DLD1 (cell line): ENCODE measurements at regions not wholly inside any gene's neighbourhood (a gene's known extent, or its start where the extent isn't known, plus 50 kb on each side); places are given as distances from the start of the nearest gene placed in this dataset.

Source experiments
- in situ Hi-C: cut with HindIII; loops from 2 replicates; pipeline ENCODE4 v1.10.0; 2017; ENCODE audit warnings: low sequenced_read_pairs

- in situ Hi-C loops, result no loop called here
Observed at GRCh38 chr13:74084375-74084935, 49.7 kb downstream of the KLF12 start.

GRCh38 chr13:74082741-74083160 lies 51.5 kb downstream of the KLF12 start:
- in situ Hi-C loops, result no loop called here

- in situ Hi-C loops, result no loop called here
Observed at GRCh38 chr13:74080762-74081161, 53.4 kb downstream of the KLF12 start.

GRCh38 chr13:74077792-74078191 lies 56.4 kb downstream of the KLF12 start:
- in situ Hi-C loops, result no loop called here

DNA sequence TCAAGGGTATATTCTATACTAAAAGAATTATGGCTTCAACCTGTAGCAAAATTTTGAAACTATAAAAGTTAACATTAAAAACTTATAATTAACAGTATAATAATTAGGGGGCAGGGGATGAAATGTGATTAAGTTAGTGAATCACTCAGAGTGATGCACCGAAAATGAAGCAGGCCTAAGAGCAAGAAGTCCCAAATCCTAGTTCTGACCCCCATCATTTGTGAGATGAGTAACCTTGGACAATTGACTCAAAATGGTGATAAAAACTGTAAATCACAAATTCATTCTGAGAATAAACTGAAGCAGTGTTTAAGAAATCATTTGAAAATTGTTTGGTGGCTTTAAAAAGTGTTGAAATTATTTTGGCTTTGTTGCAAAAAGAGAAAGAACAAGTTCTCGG lies 56.8 kb downstream of the KLF12 start:
- in situ Hi-C loops, result no loop called here

DNA sequence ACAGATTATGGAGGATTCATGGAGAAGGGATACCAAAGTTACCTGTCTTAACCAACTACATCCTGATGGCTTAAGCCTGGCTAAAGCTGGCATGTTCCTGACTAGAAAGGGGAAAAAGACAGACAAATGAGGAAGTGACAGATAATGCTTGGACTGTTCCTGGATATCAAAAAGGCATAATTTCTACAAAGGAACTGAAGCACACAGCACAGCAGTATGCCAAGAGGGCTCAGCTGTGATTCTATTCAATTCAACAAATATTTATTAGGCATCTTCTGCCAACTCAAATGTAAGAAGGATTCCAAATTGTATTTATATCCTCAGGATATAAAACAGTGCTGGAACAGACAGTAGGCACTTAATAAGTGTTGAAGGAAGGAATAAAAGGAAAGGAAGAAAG lies 59.5 kb downstream of the KLF12 start:
- in situ Hi-C loops, result no loop called here

DNA sequence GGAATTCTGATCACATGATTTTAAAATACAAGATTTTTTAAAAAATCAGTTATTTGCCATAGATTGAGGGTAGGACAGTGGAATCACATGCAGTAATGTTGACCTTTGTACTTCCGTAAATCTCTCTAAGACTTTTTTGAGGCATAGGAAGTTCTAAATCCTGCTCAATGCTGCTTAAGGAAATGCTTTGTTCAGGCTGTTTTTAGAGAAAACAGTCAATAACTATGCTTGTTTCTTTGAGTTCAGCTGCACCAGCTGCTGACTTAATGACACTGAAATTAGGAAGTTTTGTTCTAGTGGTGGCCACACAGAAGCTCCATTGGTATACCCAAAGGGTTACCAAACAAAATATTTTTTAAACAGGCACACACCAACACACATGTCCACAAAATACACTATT lies 60.9 kb downstream of the KLF12 start:
- in situ Hi-C loops, result no loop called here

- in situ Hi-C loops, result no loop called here
Observed at GRCh38 chr13:74070513-74070912, 63.7 kb downstream of the KLF12 start.

DNA sequence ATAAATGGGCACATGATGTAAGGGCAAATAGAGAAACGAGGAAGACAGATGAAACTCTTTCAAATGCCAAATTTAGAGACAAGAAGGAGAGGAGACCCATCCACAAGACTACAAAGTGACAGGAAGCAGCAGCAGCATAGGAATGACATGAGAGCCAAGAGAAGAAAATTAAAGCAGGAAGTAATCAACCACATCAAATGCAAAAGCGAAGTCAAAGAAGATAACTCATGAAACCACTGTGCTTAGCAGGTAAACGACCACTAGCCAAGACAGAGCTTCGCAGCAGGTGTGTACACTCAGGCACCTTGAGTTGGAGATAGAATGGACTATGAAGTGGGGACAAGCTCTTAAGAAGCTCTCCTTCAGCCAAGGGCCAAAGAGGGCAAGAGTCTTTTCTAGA lies 64.1 kb downstream of the KLF12 start:
- in situ Hi-C loops, result no loop called here

- in situ Hi-C loops, result no loop called here
Observed at GRCh38 chr13:74068471-74068870, 65.7 kb downstream of the KLF12 start.

DNA sequence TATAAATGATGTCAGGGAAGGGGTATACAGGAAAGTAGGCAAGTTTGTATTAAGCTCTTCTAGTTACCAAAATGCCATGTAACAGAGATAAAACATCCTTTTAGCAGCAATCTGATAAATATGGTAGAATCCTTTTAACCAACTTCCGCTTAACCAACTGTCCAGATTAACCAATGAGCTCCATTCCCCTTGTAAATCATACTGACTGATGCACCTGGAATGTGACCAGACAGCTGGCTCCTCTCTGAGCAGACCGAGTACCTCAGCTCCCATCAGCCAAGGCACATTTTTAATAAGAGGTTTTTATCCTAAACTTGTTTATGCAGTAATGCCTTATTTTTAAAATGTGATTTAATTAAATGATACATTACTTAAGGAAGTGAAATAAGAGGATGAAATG lies 66.4 kb downstream of the KLF12 start:
- in situ Hi-C loops, result no loop called here

- in situ Hi-C loops, result no loop called here
Observed at GRCh38 chr13:74066937-74067336, 67.3 kb downstream of the KLF12 start.

DNA sequence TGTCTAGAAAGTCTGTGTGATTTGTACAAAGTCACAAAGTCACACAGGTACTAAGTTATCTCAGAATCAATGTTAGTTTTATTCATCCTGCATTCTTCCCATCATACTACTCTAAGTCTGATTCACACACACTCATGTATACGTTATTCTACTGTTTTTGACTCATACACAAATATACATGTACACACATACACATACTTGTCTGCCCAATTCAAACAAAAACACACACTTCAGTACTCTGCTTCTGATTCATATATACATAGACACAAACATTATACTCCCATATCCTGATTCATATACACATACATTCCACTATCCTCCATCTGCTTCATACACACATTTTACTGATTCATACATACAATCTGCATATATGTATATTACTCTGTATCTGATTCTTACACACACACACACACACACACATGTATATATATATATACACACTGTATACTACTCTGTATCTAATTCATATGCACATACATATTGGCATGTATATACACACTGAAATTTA lies 69.3 kb downstream of the KLF12 start:
- in situ Hi-C loops, result no loop called here

DNA sequence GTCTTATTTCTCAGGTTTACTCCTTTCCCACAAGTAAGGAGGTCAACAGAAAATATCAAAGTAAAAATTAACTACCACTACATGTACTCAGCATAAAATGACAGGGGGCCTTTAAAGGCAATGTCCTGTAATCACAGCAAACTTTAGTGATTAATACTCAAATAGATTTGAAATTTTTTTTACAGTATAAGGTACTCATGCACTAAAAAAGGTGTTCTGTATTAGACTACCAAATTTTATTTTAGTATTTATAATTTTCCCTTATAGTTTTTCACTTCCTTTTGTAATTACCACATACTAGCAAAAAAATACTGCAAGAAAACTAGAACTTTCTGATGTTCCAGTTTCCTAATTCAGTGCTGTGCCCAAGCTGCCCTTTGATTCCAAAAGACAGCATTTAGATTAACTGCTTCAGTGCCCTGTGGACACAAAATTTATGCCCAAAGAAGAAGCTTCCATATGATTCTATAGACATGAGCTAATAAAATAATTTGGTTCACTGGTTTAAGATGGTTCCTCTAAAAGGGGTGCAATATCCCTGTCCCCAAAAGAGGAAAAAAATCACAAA lies 70.6 kb downstream of the KLF12 start:
- in situ Hi-C loops, result no loop called here

GRCh38 chr13:74062933-74063332 lies 71.3 kb downstream of the KLF12 start:
- in situ Hi-C loops, result no loop called here

DNA sequence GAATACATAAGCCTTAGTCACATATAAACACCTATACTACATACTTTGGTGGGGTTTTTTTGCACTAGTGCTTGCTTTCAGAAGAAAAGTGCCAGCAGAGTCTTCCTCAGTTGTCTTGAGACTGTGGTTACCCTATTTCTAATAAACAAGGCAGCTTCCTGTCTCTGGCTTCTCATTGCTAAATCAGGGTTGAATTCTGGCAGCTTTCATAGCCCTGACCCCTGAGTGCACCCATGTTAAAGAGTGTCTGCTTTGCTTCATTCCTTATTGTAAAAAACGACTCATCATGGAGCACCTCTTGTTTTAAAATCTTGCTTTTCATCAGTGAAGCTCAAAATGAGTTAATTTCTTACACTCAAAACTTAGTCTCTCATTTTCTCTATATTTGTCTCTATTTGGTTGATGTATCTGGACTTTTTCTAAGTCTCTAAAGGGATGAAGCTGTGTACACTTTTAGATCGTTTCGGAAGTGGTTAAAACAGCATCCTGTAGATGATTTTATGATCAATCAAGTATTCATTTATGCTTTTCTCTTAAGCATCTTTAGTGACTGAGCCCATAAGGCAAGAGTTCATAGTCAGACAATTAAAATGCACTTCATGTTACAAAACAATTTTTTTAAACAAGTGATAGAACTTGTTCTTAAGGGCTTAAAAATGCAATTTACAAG lies 72.1 kb downstream of the KLF12 start:
- in situ Hi-C loops, result no loop called here

DNA sequence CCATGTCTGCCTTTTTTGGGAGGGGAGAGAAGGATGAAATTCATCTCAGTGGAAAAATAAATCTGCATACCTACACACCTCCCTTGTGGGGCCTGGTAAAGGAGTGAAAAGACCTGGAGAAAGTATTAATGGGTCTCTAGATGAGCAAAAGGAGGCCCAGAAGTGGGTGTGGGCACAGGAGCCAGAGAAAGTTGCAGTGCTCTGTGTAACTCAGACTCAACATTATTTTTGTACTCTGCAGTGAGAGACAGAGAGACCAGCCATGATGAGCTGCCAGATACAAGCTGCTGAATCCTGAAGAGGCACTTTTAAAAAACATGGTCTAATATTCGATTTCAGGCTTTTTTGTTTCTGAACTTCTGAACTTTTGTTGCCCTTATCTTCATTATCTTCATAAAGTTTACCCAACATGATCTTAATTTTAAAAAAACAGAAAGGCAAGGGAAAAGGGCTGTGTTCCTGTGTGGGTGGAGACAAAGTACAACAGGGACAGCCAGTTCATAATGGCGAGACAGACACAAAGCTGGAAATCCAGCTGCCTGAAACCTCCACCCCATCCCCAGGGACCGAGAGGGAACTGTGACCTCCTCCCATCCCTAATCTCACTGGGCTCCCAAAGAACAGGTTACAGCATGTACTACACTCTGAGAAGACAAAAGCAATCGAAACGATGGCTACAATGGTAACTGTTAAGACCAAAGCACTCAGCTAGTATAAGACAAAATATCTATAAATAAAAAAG lies 77.2 kb downstream of the KLF12 start:
- in situ Hi-C loops, result no loop called here

- in situ Hi-C loops, result no loop called here
Observed at GRCh38 chr13:74052402-74052928, 81.7 kb downstream of the KLF12 start.

DNA sequence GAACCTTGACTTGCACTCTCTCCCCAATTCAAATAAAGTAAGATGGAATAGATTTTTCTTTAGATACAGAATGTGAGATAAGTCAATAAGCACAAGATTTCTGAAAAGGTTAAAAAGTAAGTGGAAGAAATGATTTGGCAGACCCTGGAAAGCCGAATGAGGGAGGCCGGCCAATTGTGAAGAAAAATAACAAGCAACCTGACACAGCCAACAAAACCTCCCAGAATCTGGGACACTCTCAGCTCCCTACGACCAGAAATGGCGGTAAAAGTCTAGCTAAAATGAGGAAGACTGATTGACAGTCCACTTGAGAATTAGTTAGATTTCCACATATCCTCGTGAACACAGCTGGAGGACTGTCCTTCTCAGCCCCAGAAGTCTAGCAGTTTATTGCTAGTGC lies 85.4 kb downstream of the KLF12 start:
- in situ Hi-C loops, result no loop called here

DNA sequence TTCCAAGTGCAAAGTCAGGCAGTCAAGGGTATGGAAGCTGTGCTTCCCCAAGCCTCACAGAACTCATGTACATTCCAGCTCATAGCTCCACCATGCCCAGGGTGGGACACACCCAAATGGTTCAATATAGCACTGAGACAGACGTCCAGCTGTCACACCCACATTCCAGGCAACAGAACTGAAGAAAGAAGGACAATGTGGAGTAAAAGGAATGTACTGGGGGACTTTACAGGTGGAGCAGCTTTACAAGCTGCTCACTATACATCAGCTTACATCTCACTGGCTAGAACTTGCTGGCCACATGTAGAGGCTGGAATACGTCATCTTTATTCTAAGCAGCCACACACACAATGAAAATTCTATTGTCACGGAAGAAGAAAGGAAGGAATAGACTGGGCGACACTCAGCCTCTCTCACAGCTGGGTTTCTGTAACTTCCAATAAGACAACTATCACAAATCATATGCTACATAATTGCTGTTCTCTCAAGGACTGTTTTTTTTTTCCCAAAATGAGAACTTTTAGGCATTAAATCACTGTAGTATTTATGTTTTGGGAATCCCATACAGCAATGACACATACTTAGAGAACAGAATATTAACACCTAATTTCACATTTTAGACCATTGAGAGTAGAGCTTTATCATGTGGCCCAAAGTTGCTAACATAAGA lies 86.1 kb downstream of the KLF12 start:
- in situ Hi-C loops, result no loop called here

GRCh38 chr13:74046431-74046830 lies 87.8 kb downstream of the KLF12 start:
- in situ Hi-C loops, result no loop called here
